ENCODE measurements at regions not wholly inside any gene's neighbourhood (a gene's known extent, or its start where the extent isn't known, plus 50 kb on each side); places are given as distances from the start of the nearest gene placed in this dataset.
"Not testable (repeated sequence)": the region's sequence is repeated elsewhere in the genome, so short reads cannot be mapped to it uniquely, and the experiment has no call there.

DNA sequence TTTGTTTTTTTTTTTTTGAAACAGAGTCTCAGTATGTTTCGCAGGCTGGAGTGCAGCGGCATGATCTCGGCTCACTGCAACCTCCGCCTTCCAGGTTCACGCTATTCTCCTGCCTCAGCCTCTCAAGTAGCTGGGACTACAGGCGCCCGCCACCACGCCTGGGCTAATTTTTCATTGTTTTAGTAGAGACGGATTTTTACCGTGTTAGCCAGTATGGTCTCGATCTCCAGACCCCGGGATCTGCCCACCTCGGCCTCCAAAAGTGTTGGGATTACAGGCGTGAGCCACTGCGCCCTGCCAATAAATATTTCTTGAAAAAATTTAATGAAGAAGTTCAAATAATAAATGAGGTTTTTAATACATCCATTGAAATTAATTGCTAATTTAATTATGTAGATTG lies 77.9 kb upstream of the PCDH20 start:
- not testable (repeated sequence) for H2BK120ac ChIP-seq (ENCODE audit: insufficient read depth, low read length, poor library complexity); H3K79me2 ChIP-seq (ENCODE audit: control insufficient read depth, insufficient read depth, low read length, poor library complexity); H2AK5ac ChIP-seq (ENCODE audit: low read length); H3K18ac ChIP-seq (ENCODE audit: low read length); H3K4me2 ChIP-seq (ENCODE audit: low read length); H2BK12ac ChIP-seq (ENCODE audit: low read length); H3K4ac ChIP-seq (ENCODE audit: low read depth, low read length); H3K23ac ChIP-seq (ENCODE audit: low read length); H3K36me3 ChIP-seq (ENCODE audit: control insufficient read depth in 1 of 2, insufficient read depth in 2 of 2, low read length in 2 of 2); H3K27ac ChIP-seq (ENCODE audit: low read depth, low read length); H3K9me3 ChIP-seq (ENCODE audit: insufficient read depth, low read depth, low read length); H3K27me3 ChIP-seq (ENCODE audit: insufficient read depth, low read length); H4K8ac ChIP-seq (ENCODE audit: low read depth, low read length); H4K91ac ChIP-seq (ENCODE audit: low read depth, low read length); H2BK5ac ChIP-seq (ENCODE audit: low read depth, low read length, poor library complexity); H2AFZ ChIP-seq (ENCODE audit: insufficient read depth, low read length, poor library complexity); H3K9ac ChIP-seq (ENCODE audit: low read length); H3K4me1 ChIP-seq (ENCODE audit: control insufficient read depth in 1 of 2, insufficient read depth in 2 of 2, low read length in 2 of 2); DNase-seq; H3K4me3 ChIP-seq (ENCODE audit: low read depth, low read length); H4K12ac ChIP-seq (ENCODE audit: low read depth, low read length); H3K14ac ChIP-seq (ENCODE audit: low read length); H3K79me1 ChIP-seq (ENCODE audit: low read length)
- no CpG with 5 or more reads among the region's 15 CpGs for WGBS (ENCODE audit: extremely low coverage, insufficient coverage, insufficient read length)

DNA sequence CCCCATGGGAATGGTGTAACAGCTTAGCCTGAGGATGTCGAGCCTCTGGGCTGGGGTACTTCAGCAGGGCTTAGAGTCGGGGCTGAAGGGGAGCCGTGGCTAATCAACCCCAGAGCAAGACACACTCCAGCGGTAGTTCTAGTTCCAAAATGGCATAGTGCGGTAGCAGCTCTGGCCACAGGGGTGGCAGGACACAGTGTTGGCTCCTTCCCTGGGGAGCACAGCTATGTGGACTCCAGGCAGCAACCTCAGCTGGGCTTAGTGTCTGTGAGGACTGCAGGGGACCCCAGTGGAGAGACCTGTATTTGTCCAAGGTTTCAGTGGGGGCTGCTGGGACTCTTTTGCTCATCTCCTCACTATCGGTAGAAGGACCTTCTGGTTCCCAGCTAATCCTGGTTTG lies 70.8 kb upstream of the PCDH20 start:
- Histone ChIP-seq H2AFZ (ENCODE audit: insufficient read depth, low read length, poor library complexity) (no peak overlapping the region), H3K4me3 (ENCODE audit: low read depth, low read length) (no peak overlapping the region), H4K8ac (ENCODE audit: low read depth, low read length) (no peak overlapping the region), H3K9me3 (ENCODE audit: insufficient read depth, low read depth, low read length) (no peaks in the 10 kb centered on the region), H4K91ac (ENCODE audit: low read depth, low read length) (no peak overlapping the region), H3K14ac (ENCODE audit: low read length) (no peak overlapping the region), H2BK120ac (ENCODE audit: insufficient read depth, low read length, poor library complexity) (no peak overlapping the region), H4K12ac (ENCODE audit: low read depth, low read length) (no peak overlapping the region), H2BK5ac (ENCODE audit: low read depth, low read length, poor library complexity) (no peak overlapping the region), H3K27ac (ENCODE audit: low read depth, low read length) (no peak overlapping the region), H3K79me1 (ENCODE audit: low read length) (no peaks in the 10 kb centered on the region), H3K36me3 (ENCODE audit: control insufficient read depth in 1 of 2, insufficient read depth in 2 of 2, low read length in 2 of 2) (no peaks in the 10 kb centered on the region), H3K4me1 (ENCODE audit: control insufficient read depth in 1 of 2, insufficient read depth in 2 of 2, low read length in 2 of 2) (no peaks in the 10 kb centered on the region), H3K27me3 (ENCODE audit: insufficient read depth, low read length) (no peaks in the 10 kb centered on the region), H3K18ac (ENCODE audit: low read length) (no peak overlapping the region), H3K9ac (ENCODE audit: low read length) (no peak overlapping the region), H2BK12ac (ENCODE audit: low read length) (no peak overlapping the region), H2AK5ac (ENCODE audit: low read length) (no peak overlapping the region), H3K79me2 (ENCODE audit: control insufficient read depth, insufficient read depth, low read length, poor library complexity) (no peaks in the 10 kb centered on the region), H3K4me2 (ENCODE audit: low read length) (no peak overlapping the region), H3K4ac (ENCODE audit: low read depth, low read length) (no peak overlapping the region), H3K23ac (ENCODE audit: low read length) (no peak overlapping the region)
- no peak for DNase-seq
- no CpG with 5 or more reads among the region's 6 CpGs for WGBS (ENCODE audit: extremely low coverage, insufficient coverage, insufficient read length)

DNA sequence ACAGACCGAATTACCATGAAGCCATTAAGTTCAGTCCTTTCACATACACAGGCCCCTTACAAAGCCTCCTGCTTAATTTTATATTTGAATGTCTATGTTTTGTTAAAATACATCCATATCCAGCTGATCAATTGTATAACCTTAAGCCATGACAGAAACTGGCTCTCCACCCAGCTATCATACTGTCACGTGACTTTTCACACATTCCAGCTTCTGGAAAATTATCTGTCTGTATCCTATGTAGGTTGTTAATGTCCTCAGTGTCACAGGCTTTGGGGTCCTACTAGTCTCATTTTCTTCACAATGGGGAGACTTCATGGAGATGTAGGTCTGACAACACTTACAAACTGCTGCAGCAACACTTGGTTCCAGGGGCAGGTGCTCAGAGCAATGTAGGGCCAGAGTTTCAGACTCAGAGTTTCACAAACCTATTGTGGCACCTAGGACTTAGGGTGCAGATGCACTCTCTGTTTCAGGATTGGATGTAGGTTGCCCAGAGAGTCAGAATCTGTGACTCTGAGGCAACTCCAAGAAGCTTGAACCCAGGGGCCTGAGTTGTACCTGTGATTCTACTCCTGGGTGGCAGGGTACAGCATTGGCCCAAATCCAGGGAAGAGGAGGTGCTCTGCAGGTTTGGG lies 69.6 kb upstream of the PCDH20 start:
- Histone ChIP-seq H4K12ac (ENCODE audit: low read depth, low read length) (no peak overlapping the region), H3K4me3 (ENCODE audit: low read depth, low read length) (no peak overlapping the region), H3K9me3 (ENCODE audit: insufficient read depth, low read depth, low read length) (no peaks in the 10 kb centered on the region), H2AFZ (ENCODE audit: insufficient read depth, low read length, poor library complexity) (no peak overlapping the region), H3K27me3 (ENCODE audit: insufficient read depth, low read length) (no peaks in the 10 kb centered on the region), H3K14ac (ENCODE audit: low read length) (no peak overlapping the region), H3K18ac (ENCODE audit: low read length) (no peak overlapping the region), H2BK120ac (ENCODE audit: insufficient read depth, low read length, poor library complexity) (no peak overlapping the region), H3K4ac (ENCODE audit: low read depth, low read length) (no peak overlapping the region), H2BK5ac (ENCODE audit: low read depth, low read length, poor library complexity) (no peak overlapping the region), H4K8ac (ENCODE audit: low read depth, low read length) (no peak overlapping the region), H3K79me2 (ENCODE audit: control insufficient read depth, insufficient read depth, low read length, poor library complexity) (no peaks in the 10 kb centered on the region), H3K4me1 (ENCODE audit: control insufficient read depth in 1 of 2, insufficient read depth in 2 of 2, low read length in 2 of 2) (no peaks in the 10 kb centered on the region), H3K23ac (ENCODE audit: low read length) (no peak overlapping the region), H2BK12ac (ENCODE audit: low read length) (no peak overlapping the region), H4K91ac (ENCODE audit: low read depth, low read length) (no peak overlapping the region), H2AK5ac (ENCODE audit: low read length) (no peak overlapping the region), H3K4me2 (ENCODE audit: low read length) (no peak overlapping the region), H3K9ac (ENCODE audit: low read length) (no peak overlapping the region), H3K27ac (ENCODE audit: low read depth, low read length) (no peak overlapping the region), H3K79me1 (ENCODE audit: low read length) (no peaks in the 10 kb centered on the region), H3K36me3 (ENCODE audit: control insufficient read depth in 1 of 2, insufficient read depth in 2 of 2, low read length in 2 of 2) (no peaks in the 10 kb centered on the region)
- no CpG with 5 or more reads among the region's 2 CpGs for WGBS (ENCODE audit: extremely low coverage, insufficient coverage, insufficient read length)
- no peak for DNase-seq

DNA sequence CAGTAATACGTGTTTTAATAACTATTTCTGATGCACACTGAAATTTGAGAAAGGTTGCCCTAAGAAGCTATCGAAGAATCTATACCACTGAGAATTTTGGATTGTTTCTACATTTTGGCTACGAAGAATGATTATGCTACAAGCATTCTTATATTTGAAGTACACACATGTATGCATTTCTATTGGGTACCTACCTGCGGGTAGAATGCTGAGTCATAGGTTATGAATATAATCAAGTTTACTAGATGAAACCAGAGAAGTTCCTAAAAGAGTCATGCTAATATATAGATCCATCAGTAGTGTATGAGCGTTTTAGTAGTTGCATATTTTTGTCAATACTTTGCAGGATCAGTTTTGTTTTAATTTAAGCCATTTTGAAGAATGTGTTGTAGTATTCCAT lies 62.0 kb upstream of the PCDH20 start:
- Histone ChIP-seq H4K8ac (ENCODE audit: low read depth, low read length) (no peak overlapping the region), H3K9me3 (ENCODE audit: insufficient read depth, low read depth, low read length) (no peaks in the 10 kb centered on the region)
- no CpG with 5 or more reads among the region's 5 CpGs for WGBS (ENCODE audit: extremely low coverage, insufficient coverage, insufficient read length)

More for the DNA sequence above, 62.0 kb upstream of the PCDH20 start:
- Histone ChIP-seq H3K4me3 (ENCODE audit: low read depth, low read length) (no peak overlapping the region), H3K4ac (ENCODE audit: low read depth, low read length) (no peak overlapping the region), H3K18ac (ENCODE audit: low read length) (no peak overlapping the region), H3K79me1 (ENCODE audit: low read length) (no peaks in the 10 kb centered on the region), H2BK120ac (ENCODE audit: insufficient read depth, low read length, poor library complexity) (no peak overlapping the region), H3K9ac (ENCODE audit: low read length) (no peak overlapping the region), H3K4me2 (ENCODE audit: low read length) (no peak overlapping the region), H4K12ac (ENCODE audit: low read depth, low read length) (no peak overlapping the region), H4K91ac (ENCODE audit: low read depth, low read length) (no peak overlapping the region), H3K27me3 (ENCODE audit: insufficient read depth, low read length) (no peaks in the 10 kb centered on the region), H3K27ac (ENCODE audit: low read depth, low read length) (no peak overlapping the region), H3K14ac (ENCODE audit: low read length) (no peak overlapping the region), H2BK5ac (ENCODE audit: low read depth, low read length, poor library complexity) (no peak overlapping the region), H3K79me2 (ENCODE audit: control insufficient read depth, insufficient read depth, low read length, poor library complexity) (no peaks in the 10 kb centered on the region), H3K36me3 (ENCODE audit: control insufficient read depth in 1 of 2, insufficient read depth in 2 of 2, low read length in 2 of 2) (no peaks in the 10 kb centered on the region), H2AK5ac (ENCODE audit: low read length) (no peak overlapping the region), H2BK12ac (ENCODE audit: low read length) (no peak overlapping the region), H3K4me1 (ENCODE audit: control insufficient read depth in 1 of 2, insufficient read depth in 2 of 2, low read length in 2 of 2) (no peaks in the 10 kb centered on the region), H2AFZ (ENCODE audit: insufficient read depth, low read length, poor library complexity) (no peak overlapping the region), H3K23ac (ENCODE audit: low read length) (no peak overlapping the region)
- no peak for DNase-seq
